Right atrium auricular region (tissue), 2 donors: ENCODE measurements at regions not wholly inside any gene's neighbourhood (a gene's known extent, or its start where the extent isn't known, plus 50 kb on each side); places are given as distances from the start of the nearest gene placed in this dataset.

Source experiments
- DNase-seq: peaks from one replicate; pipeline ENCODE4 v3.0.0-alpha.2; 2019; ENCODE audit warnings: low spot score
- H3K27ac ChIP-seq, 2 donors: fragments of 200-600 bp; sonication (generic); 1 replicate in 1 of 2; 2 replicates in 1 of 2; pipeline ENCODE4 v1.5.1; 2016 to 2019
- H3K27me3 ChIP-seq, 2 donors: fragments of 200-600 bp; sonication (generic); one replicate each; pipeline versions ENCODE4 v1.5.1 to v1.6.0; 2017 to 2019
- H3K36me3 ChIP-seq: fragments of 200-600 bp; sonication (generic); one replicate; pipeline ENCODE4 v1.5.1; 2016
- H3K4me1 ChIP-seq, 2 donors: fragments of 200-600 bp; sonication (generic); one replicate each; pipeline versions ENCODE4 v1.5.1 to v1.6.0; 2017 to 2019
- H3K4me3 ChIP-seq, 2 donors: fragments of 200-600 bp; sonication (generic); 1 replicate in 1 of 2; 2 replicates in 1 of 2; pipeline ENCODE4 v1.5.1; 2017 to 2019; ENCODE audit warnings: mild to moderate bottlenecking in 1 of 2, moderate library complexity in 1 of 2
- H3K9me3 ChIP-seq, 2 donors: fragments of 200-600 bp; sonication (generic); one replicate each; pipeline ENCODE4 v1.5.1; 2019
- TF ChIP-seq, protein P1 (sequence below), 2 donors: fragments of 200-600 bp; sonication (generic); IDR thresholded peaks; one replicate each; pipeline ENCODE4 v1.5.1; 2019; ENCODE audit warnings: antibody characterized with exemption in 2 of 2

DNA sequence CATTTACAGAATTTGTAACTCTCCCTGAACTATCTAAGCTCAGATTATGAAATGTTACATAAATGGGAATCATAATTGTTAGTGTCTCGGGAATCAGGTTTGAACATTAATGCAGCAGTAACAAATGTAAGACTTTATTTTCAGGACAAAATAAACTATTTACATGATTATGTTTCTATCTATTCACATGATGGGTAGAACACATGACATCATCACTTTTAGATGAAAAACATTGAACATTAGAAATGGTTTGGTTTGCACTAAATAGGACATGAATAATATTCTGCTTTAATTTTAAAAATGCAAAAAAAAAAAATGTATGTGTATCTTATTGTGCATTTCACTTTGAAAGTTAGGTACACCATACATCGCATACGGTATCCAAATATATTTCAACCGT, 745.5 kb upstream of the POT1 start:
- H3K4me3 ChIP-seq: no peak overlapping the region
- no peaks in the 10 kb centered on the region for H3K27me3 ChIP-seq
- DNase-seq: no peak
- H3K27ac ChIP-seq: no peak overlapping the region
- H3K36me3 ChIP-seq: no peaks in the 10 kb centered on the region
- no peaks in the 10 kb centered on the region for H3K4me1 ChIP-seq
- TF ChIP-seq, protein P1, sequence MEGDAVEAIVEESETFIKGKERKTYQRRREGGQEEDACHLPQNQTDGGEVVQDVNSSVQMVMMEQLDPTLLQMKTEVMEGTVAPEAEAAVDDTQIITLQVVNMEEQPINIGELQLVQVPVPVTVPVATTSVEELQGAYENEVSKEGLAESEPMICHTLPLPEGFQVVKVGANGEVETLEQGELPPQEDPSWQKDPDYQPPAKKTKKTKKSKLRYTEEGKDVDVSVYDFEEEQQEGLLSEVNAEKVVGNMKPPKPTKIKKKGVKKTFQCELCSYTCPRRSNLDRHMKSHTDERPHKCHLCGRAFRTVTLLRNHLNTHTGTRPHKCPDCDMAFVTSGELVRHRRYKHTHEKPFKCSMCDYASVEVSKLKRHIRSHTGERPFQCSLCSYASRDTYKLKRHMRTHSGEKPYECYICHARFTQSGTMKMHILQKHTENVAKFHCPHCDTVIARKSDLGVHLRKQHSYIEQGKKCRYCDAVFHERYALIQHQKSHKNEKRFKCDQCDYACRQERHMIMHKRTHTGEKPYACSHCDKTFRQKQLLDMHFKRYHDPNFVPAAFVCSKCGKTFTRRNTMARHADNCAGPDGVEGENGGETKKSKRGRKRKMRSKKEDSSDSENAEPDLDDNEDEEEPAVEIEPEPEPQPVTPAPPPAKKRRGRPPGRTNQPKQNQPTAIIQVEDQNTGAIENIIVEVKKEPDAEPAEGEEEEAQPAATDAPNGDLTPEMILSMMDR (IDR thresholded peaks at IDR 0.05): no peak
- no peaks in the 10 kb centered on the region for H3K9me3 ChIP-seq

DNA sequence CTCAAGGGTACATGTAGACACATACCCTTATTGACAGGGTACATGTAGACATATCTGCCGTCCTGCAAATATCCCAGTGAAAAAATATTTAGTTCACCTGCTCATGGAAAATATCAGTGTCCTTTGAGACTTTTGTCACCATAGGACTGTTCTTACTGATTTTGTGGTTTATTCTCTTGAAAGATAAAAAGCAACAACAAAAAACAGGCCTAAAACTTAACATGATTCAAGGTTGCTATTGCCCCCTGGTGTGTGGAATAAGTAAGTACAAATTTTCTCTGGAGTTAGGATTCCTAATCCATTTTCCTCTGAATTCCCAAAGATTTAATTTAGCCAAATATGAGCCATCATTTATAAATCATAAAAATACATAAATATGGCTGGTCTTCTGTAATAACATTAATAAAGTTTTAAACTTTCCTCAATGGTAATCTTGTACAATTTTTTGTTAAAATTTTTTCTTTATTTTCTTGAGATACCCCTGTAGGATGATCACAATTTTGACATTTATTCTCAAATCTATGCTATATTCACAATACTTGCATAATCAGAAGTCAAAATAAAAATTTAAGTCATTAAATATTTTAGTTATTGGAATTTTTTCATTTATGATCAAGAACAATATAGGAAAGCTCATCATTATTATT, 741.4 kb upstream of the POT1 start:
- no peaks in the 10 kb centered on the region for H3K4me1 ChIP-seq
- TF ChIP-seq, protein P1 (IDR thresholded peaks at IDR 0.05): peak in 1 of 2 donors; percentile 59
- H3K4me3 ChIP-seq: no peak overlapping the region
- DNase-seq: no peak
- no peaks in the 10 kb centered on the region for H3K9me3 ChIP-seq
- H3K36me3 ChIP-seq: no peaks in the 10 kb centered on the region
- no peaks in the 10 kb centered on the region for H3K27me3 ChIP-seq
- no peak overlapping the region for H3K27ac ChIP-seq

DNA sequence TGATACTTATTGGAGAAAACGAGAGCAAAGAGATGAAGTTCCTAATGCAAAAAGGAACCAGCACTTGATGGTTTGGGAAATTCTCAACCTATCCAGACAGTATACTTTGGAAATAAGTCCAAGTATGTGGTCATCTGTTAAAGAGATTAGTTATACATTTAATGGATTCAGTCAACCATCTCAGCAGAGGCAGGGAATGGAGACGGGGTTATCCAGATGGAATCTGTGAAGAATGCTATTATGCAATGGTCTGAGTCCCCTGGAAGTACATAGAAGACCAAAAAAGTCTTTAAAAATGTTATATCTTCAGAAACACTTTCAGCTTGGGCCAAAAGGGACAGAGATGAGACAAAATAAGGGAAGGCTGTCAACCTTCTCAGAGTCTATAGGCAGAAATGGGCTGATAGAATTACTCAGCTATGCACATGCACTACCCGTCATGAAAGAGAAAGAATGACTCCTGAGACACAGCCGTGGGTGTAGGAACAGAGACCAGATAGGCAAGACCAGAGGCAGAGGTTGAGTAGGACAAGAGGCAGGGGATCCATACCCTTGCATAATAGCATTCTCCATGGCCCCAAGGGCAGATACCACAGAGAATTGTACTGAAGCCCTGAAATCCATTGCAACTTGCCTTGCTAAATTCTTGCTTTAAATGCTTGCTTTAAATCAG, 738.8 kb upstream of the POT1 start:
- Histone ChIP-seq H3K27ac (no peak overlapping the region), H3K4me1 (no peaks in the 10 kb centered on the region), H3K36me3 (no peaks in the 10 kb centered on the region), H3K27me3 (no peaks in the 10 kb centered on the region), H3K9me3 (no peaks in the 10 kb centered on the region), H3K4me3 (no peak overlapping the region)
- TF ChIP-seq, protein P1 (IDR thresholded peaks at IDR 0.05): no peak
- no peak for DNase-seq

DNA sequence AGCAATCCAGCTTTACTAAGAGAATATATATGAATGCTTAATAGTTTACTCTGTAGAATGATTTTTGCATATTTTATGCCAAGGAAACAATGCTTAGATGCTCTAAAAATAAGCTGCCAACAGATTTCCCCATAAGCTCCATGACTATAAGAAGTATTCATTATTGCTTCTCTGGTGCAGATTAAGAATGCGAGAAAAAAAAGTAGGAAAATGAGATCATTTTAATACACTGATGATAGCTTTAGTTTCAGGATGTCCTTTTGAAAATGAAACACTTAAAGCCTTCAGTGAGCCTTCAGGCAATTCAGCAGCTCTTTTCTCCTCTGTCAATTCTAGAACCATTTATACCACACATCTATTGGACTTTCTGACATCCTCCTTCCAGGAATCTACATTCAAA, 735.0 kb upstream of the POT1 start:
- TF ChIP-seq, protein P1 (IDR thresholded peaks at IDR 0.05): no peak
- H3K27me3 ChIP-seq: no peaks in the 10 kb centered on the region
- DNase-seq: no peak

DNA sequence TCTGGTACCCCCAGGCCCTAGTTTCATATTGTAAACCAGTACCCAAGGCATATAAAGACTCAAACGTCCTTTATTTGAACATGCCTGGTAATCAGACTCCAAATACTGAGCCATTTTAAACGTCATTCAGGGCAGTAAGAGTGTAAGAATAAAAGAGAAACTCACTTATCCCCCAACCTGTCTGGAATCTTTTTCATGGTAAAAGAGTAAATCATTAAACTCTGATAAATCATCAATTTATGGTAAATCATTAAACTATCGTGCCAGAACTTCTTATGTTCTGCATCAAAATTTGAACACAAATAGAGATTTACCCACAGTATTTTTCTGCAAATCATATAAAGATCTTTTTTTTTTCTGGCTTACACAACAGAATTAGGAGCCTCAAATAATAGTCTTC, 734.3 kb upstream of the POT1 start:
- H3K4me1 ChIP-seq: no peaks in the 10 kb centered on the region
- H3K27me3 ChIP-seq: no peaks in the 10 kb centered on the region
- no peak overlapping the region for H3K4me3 ChIP-seq
- TF ChIP-seq, protein P1 (IDR thresholded peaks at IDR 0.05): no peak
- H3K36me3 ChIP-seq: no peaks in the 10 kb centered on the region
- no peak overlapping the region for H3K27ac ChIP-seq
- no peak for DNase-seq
- H3K9me3 ChIP-seq: no peaks in the 10 kb centered on the region

More for the DNA sequence above, 735.0 kb upstream of the POT1 start:
- H3K27ac ChIP-seq: no peak overlapping the region
- no peaks in the 10 kb centered on the region for H3K4me1 ChIP-seq
- H3K9me3 ChIP-seq: no peaks in the 10 kb centered on the region
- no peak overlapping the region for H3K4me3 ChIP-seq
- no peaks in the 10 kb centered on the region for H3K36me3 ChIP-seq
